ENCODE measurements at regions not wholly inside any gene's neighbourhood (a gene's known extent, or its start where the extent isn't known, plus 50 kb on each side); places are given as distances from the start of the nearest gene placed in this dataset.

DNA sequence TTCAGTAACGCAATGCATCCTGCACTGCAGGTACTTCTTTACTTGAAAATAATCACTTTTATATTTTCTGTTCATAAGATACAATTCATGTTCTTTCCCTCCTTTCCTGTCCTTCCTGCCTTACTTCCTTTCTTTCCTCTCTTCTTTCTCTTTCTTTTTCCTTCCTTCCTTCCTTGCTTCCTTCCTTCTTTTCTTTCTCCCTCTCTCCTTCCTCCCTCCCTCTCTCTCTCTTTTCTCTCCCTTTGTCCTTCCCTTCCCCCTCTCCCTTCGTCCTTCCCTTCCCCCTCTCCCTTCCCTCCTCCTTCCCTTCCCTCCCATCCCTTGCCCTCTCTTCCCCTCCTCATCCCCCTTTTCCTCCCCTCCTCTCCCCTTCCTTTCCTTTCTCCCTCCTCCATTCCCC, 227.8 kb upstream of the KLF6 start:
- Mint-ChIP-seq H3K27ac (no peak overlapping the region), H3K36me3 (peaks cover 3% of the 10 kb centered on the region), H3K27me3 (no peaks in the 10 kb centered on the region), H3K4me1 (peaks cover 15% of the 10 kb centered on the region), H3K9me3 (no peaks in the 10 kb centered on the region), H3K4me3 (no peak overlapping the region)
- ATAC-seq (ENCODE audit: low read depth): no peak
- POLR2A ChIA-PET: no interaction called here
- DNase-seq: no peak

DNA sequence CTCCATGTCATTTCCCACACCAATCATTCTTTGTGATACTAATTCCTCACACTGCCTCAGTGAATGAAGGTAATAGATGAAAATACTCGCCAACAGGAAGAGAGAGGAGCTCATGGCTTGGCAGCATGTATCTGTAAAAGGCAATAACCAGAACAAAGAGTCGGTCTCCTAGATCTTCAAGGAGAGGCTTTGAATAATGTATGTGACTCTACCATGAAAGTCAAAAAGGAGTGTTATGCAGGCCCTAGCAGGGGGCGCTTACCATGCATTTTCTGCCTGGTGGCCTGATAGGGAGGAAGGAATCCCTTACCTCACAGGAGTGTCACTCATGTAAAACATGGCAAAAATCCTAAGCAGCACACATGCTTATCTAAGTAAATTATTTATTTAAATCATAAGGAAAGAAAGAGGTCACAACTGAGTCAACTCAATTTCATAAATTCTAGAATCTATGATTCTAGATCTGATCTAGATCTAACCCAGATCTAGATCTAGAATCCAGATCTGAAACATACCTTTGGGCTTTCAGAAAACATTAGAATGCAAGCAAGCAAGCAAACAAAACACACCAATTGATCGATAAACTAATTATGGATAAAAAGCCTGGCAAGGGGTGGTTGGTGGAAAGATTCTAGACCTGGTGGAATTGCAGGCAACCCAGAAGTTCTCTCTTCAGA, 226.3 kb upstream of the KLF6 start:
- H3K4me3 Mint-ChIP-seq: no peak overlapping the region
- H3K9me3 Mint-ChIP-seq: peaks cover 2% of the 10 kb centered on the region
- peaks cover 3% of the 10 kb centered on the region for H3K36me3 Mint-ChIP-seq
- H3K27me3 Mint-ChIP-seq: no peaks in the 10 kb centered on the region
- POLR2A ChIA-PET: no interaction called here
- DNase-seq (no peak), ATAC-seq (ENCODE audit: low read depth) (no peak)
- no peak overlapping the region for H3K27ac Mint-ChIP-seq
- H3K4me1 Mint-ChIP-seq: peaks cover 16% of the 10 kb centered on the region

DNA sequence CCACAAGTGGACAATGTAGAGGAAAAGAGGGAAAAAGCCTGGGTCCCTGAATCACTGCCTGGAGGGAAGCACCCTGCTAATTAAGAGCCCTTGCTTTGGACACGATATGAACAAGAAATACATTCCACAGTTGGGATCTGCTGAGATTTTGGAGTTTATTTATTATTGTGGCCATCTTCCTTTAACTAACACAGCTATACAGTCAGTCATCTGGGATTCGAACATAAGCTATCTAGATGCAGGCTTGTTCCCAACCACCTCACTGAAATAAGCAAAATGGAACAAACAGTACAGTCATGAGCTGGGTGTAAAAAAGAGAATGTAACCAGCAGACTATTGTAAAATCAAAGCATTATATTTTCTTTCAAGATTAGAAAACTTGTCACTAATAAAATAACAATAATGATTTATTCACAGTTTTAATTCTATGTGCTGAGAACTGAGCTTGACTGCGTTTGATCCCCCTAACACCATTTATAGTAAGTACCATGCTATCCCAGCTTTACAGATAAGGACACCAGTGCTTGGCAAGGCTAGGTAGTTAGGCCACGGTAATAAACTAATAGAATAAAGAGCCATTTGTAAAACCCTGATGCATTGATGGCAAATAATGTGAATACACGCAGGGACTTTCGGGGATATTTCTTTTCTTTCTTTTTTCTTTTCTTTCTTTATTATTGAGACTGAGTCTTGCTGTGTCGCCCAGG, 223.8 kb upstream of the KLF6 start:
- Mint-ChIP-seq H3K9me3 (peaks cover 2% of the 10 kb centered on the region), H3K4me1 (peaks cover 18% of the 10 kb centered on the region), H3K4me3 (no peak overlapping the region), H3K36me3 (peaks cover 3% of the 10 kb centered on the region), H3K27me3 (no peaks in the 10 kb centered on the region), H3K27ac (no peak overlapping the region)
- DNase-seq: no peak
- POLR2A ChIA-PET: no interaction called here
- no peak for ATAC-seq (ENCODE audit: low read depth)

DNA sequence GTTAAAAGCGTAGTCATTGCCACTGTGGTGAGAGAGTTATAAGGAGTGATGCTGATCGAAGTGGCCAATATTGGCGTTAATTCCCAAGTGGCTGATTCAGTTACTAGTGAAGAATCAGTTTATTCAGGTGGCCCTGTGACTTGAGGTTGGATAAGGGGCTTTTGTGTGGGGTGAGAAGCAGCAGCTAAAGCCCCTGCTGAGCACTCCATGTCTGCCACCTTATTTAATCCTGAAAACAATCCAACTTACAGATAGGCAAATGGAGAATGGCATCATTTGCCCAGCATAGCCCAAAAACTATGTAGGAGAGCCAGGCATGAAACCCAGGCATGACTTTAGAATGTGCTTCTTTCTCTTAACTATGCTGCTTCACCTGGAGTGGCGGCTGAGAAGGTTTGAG, 222.8 kb upstream of the KLF6 start:
- H3K9me3 Mint-ChIP-seq: peaks cover 2% of the 10 kb centered on the region
- no peak overlapping the region for H3K27ac Mint-ChIP-seq
- H3K36me3 Mint-ChIP-seq: peaks cover 3% of the 10 kb centered on the region
- H3K27me3 Mint-ChIP-seq: no peaks in the 10 kb centered on the region
- POLR2A ChIA-PET: no interaction called here
- DNase-seq: no peak
- no peak for ATAC-seq (ENCODE audit: low read depth)
- H3K4me3 Mint-ChIP-seq: no peak overlapping the region
- peaks cover 12% of the 10 kb centered on the region for H3K4me1 Mint-ChIP-seq

DNA sequence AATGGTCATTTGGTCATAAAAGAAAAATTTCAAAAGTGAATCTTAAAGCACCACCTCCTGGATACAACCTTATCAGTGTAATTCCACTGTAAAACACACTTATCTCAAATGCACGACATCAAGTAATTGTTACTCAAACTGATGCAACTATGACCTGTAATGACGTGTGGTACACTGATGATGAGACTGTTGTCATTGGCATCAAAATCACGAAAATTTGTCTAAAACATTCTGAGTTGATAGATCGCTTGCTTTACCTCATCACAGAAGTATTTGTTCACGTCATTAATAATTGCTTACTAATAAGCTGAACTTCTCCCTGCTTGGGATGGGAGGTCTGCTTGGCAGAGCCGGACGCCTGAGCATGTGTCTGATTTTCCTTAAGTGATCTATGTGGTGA, 221.8 kb upstream of the KLF6 start:
- Mint-ChIP-seq H3K9me3 (peaks cover 2% of the 10 kb centered on the region), H3K27me3 (no peaks in the 10 kb centered on the region), H3K36me3 (peaks cover 3% of the 10 kb centered on the region), H3K4me3 (no peak overlapping the region), H3K27ac (no peak overlapping the region), H3K4me1 (peaks cover 7% of the 10 kb centered on the region)
- ATAC-seq (ENCODE audit: low read depth) (no peak), DNase-seq (no peak)
- POLR2A ChIA-PET: no interaction called here

DNA sequence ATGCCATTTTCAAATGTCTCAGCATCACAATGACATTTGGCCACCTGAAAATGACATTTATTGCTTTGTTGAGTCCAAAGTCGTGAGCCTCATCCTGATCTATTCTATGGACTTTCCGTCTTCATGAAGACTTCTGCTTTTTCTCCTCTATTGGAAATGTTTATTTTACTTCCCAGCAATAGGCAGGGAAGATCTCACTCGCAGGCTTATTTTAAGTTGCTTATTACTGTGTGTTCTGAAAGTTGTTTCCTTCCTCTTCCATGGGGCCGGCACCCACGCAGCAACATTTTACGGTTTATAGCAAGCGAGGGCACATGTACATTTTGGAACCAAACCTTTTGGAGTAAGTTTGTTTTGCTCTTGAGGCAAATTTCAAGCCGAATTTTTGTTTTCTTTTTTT, 221.0 kb upstream of the KLF6 start:
- Mint-ChIP-seq H3K27ac (no peak overlapping the region), H3K27me3 (no peaks in the 10 kb centered on the region), H3K36me3 (peaks cover 7% of the 10 kb centered on the region), H3K9me3 (peaks cover 5% of the 10 kb centered on the region), H3K4me1 (peaks cover 7% of the 10 kb centered on the region), H3K4me3 (no peak overlapping the region)
- DNase-seq: no peak
- POLR2A ChIA-PET: no interaction called here
- no peak for ATAC-seq (ENCODE audit: low read depth)

DNA sequence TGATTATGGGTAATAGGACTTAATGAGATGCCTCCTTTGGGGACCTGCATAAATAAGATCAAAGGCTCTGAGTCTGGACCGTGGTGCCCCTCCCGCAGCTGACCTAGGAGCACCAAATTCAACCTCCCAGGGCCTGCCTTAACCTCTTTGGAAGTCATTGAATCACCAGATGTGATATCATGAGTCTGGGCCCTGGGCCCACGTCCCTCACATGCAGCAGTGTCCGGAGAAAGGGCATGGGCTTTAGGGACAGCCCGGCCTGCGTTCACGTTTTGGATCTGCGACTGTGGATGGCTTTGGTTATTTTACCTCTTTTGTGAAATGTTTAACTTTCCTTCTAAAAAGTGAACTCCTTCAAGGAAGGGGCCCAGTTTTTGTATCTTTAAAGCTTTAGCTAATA, 220.0 kb upstream of the KLF6 start:
- DNase-seq (no peak), ATAC-seq (ENCODE audit: low read depth) (no peak)
- POLR2A ChIA-PET: no interaction called here
- peaks cover 10% of the 10 kb centered on the region for H3K9me3 Mint-ChIP-seq
- H3K27ac Mint-ChIP-seq: no peak overlapping the region
- H3K4me3 Mint-ChIP-seq: no peak overlapping the region
- no peaks in the 10 kb centered on the region for H3K27me3 Mint-ChIP-seq
- H3K4me1 Mint-ChIP-seq: peaks cover 7% of the 10 kb centered on the region
- H3K36me3 Mint-ChIP-seq: peaks cover 12% of the 10 kb centered on the region

DNA sequence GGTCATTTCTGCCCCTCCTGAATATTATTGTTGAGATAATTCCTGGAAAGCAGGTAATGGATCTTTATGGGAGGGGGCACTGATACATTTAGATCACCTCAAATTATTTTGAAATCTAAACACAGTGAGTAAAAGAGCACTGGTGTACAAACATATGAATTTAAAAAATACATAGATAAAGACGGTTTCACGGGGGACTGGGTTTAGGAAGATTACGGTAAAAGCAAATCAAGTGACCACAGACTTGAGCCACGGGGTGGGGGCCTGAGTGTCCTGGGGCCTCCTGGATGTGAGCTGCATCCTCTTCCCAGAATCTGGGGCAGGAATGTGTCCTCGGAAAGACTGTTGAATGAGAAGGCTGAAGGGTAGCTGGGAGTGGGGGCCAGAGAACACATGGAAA, 219.1 kb upstream of the KLF6 start:
- POLR2A ChIA-PET: no interaction called here
- H3K27ac Mint-ChIP-seq: no peak overlapping the region
- ATAC-seq (ENCODE audit: low read depth) (no peak), DNase-seq (no peak)
- H3K4me3 Mint-ChIP-seq: no peak overlapping the region
- H3K4me1 Mint-ChIP-seq: peaks cover 3% of the 10 kb centered on the region
- peaks cover 13% of the 10 kb centered on the region for H3K36me3 Mint-ChIP-seq
- no peaks in the 10 kb centered on the region for H3K27me3 Mint-ChIP-seq
- peaks cover 11% of the 10 kb centered on the region for H3K9me3 Mint-ChIP-seq

DNA sequence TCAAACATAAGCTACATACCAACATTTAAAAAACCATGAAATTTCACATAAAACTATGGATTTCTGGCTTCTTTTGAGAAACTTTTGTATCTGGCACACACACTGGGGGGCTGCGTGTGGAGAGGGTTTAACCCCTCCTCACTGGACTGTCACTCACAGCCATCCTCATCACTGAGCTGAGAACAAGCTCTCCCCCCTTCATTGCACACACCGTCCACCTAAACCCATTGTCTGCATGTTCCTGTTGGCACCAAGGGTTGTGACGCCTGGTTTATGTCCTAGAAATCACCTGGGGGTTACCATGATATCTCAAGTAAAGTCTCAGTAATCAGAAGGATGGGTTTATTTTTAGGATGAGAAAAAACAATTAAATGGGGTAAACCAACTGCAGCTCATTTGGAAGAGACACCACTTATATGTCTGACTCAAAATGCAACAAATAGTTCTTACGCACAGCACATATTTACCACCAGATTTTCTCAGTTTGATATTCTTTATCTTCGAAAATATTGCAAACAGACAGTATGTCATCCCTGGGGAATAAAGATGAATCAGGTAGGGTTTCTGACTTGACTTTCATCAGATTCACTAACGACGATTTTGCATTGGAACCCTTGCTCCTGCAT, 218.5 kb upstream of the KLF6 start:
- Mint-ChIP-seq H3K9me3 (peaks cover 14% of the 10 kb centered on the region), H3K4me3 (no peak overlapping the region), H3K27me3 (no peaks in the 10 kb centered on the region), H3K4me1 (peaks cover 3% of the 10 kb centered on the region), H3K36me3 (peaks cover 16% of the 10 kb centered on the region), H3K27ac (no peak overlapping the region)
- ATAC-seq (ENCODE audit: low read depth): no peak
- POLR2A ChIA-PET: no interaction called here
- no peak for DNase-seq

DNA sequence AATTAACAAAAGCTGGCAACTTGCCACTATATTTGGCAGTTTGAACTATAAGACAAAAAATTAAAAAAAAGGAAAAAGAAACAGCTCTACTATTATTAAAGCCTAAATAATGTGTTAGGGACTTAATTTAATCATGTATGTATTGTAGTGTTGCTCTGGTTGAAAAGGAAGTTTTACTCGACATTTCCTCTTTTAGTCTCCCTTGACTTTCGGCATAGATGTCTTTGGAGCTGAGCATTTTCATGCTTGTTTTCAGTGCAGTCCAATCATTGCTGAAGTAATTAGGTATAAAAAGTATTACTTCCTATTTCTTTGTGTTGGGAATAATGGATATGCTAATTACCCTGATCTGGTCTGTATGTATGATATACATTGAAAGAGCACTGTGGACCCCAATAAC, 216.8 kb upstream of the KLF6 start:
- ATAC-seq (ENCODE audit: low read depth) (no peak), DNase-seq (no peak)
- Mint-ChIP-seq H3K27ac (no peak overlapping the region), H3K36me3 (peaks cover 17% of the 10 kb centered on the region), H3K9me3 (peaks cover 13% of the 10 kb centered on the region), H3K4me1 (peaks cover 3% of the 10 kb centered on the region), H3K27me3 (no peaks in the 10 kb centered on the region), H3K4me3 (no peak overlapping the region)
- POLR2A ChIA-PET: no interaction called here

DNA sequence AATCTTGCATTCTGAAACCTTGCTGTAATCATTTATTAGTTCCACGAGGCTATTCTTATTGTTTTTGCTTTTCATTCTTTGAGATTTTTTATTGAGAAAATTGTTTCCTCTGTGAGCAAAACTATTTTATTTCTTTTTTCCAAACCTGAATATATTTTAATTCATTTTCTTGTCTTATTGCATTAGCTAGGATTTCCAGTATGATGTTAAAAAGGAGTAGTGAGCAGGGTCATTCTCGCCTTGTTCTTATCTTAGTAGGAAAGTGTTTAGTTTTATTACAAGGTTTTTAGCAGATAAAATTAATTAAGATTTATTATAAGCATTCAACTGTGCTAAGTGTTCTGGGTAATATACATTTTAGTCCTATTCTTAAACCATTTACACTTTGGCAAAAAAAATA, 214.6 kb upstream of the KLF6 start:
- no peak for ATAC-seq (ENCODE audit: low read depth)
- peaks cover 14% of the 10 kb centered on the region for H3K9me3 Mint-ChIP-seq

DNA sequence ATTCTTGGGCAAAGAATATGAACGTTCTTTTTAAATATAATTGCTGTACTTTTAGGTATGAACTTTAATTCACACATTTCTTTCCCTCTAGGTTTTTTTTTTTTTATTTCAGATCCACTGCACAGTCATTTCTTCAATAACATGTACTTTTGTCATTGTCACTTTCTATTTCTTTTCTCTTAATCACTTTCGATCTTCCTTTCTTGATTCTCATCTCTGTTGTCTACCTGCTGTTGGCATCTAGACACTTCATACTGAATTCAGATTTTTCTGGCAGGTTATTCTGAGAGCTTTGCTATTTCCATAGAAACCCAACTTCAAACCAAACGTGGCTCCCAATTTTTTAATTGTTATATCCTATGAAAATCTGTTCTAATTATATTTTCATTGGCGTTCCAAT, 211.7 kb upstream of the KLF6 start:
- Mint-ChIP-seq H3K9me3 (peaks cover 14% of the 10 kb centered on the region), H3K27ac (no peak overlapping the region), H3K27me3 (no peaks in the 10 kb centered on the region), H3K4me1 (peaks cover 8% of the 10 kb centered on the region), H3K36me3 (peaks cover 17% of the 10 kb centered on the region), H3K4me3 (no peak overlapping the region)
- ATAC-seq (ENCODE audit: low read depth): no peak
- no peak for DNase-seq
- POLR2A ChIA-PET: no interaction called here

More for the DNA sequence above, 214.6 kb upstream of the KLF6 start:
- H3K27me3 Mint-ChIP-seq: no peaks in the 10 kb centered on the region
- no peak for DNase-seq
- H3K27ac Mint-ChIP-seq: no peak overlapping the region
- H3K36me3 Mint-ChIP-seq: peaks cover 17% of the 10 kb centered on the region
- H3K4me1 Mint-ChIP-seq: peaks cover 8% of the 10 kb centered on the region
- POLR2A ChIA-PET: no interaction called here
- H3K4me3 Mint-ChIP-seq: no peak overlapping the region

DNA sequence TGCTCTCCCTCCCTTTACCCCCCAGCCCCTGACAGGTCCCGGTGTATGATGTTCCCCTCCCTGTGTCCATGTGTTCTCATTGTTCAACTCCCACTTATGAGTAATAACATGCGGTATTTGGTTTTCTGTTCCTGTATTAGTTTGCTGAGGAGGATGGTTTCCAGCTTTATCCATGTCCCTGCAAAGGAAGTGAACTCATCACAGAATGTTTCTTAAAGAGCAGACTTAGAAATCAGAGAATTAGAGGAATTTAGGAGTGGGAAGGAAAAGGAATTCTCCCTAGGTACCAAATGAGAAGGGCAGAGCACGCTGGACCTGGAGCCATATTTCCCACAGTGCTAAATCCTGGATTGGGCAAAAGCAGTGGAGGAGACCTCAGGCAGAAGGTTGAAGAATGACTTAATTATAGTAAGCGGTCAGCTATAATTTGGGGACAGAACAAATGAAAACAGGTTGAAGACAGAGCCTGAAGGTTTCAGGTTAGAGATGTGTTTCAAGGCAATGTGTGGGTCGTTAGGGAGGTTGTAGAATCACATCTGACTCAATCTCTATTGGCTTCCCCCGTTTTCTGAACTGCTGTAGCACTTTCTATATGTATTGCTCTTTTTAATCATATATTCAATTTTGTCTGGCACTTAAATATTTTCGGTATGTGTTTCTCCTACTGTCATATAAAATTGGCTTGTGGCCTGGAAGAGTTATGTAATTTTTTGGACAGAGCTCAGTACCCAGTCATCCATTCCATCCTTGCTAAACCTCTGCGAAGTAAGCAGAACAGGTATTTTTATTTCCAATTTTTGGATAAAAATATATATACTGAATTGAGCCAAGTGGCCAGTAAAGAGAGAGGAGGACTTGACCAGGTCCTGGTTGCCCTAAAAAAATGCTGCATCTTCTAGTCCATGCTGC, 210.5 kb upstream of the KLF6 start:
- peaks cover 10% of the 10 kb centered on the region for H3K9me3 Mint-ChIP-seq
- H3K27ac Mint-ChIP-seq: no peak overlapping the region
- H3K27me3 Mint-ChIP-seq: no peaks in the 10 kb centered on the region
- DNase-seq: no peak
- peaks cover 8% of the 10 kb centered on the region for H3K4me1 Mint-ChIP-seq
- no peak for ATAC-seq (ENCODE audit: low read depth)
- peaks cover 13% of the 10 kb centered on the region for H3K36me3 Mint-ChIP-seq
- POLR2A ChIA-PET: no interaction called here
- H3K4me3 Mint-ChIP-seq: no peak overlapping the region
